AG09319 (cell line): ENCODE measurements at regions not wholly inside any gene's neighbourhood (a gene's known extent, or its start where the extent isn't known, plus 50 kb on each side); places are given as distances from the start of the nearest gene placed in this dataset.

Experiments
- DNase-seq: peaks from one replicate; pipeline ENCODE4 v3.0.0-alpha.2; 2010; ENCODE audit warnings: low read depth; ENCODE audit errors: extremely low read depth
- CTCF ChIP-seq: IDR thresholded peaks from 2 replicates; pipeline ENCODE4 v1.5.1; 2011; ENCODE audit warnings: low read depth, mild to moderate bottlenecking, inconsistent platforms, low read length, moderate library complexity

DNA sequence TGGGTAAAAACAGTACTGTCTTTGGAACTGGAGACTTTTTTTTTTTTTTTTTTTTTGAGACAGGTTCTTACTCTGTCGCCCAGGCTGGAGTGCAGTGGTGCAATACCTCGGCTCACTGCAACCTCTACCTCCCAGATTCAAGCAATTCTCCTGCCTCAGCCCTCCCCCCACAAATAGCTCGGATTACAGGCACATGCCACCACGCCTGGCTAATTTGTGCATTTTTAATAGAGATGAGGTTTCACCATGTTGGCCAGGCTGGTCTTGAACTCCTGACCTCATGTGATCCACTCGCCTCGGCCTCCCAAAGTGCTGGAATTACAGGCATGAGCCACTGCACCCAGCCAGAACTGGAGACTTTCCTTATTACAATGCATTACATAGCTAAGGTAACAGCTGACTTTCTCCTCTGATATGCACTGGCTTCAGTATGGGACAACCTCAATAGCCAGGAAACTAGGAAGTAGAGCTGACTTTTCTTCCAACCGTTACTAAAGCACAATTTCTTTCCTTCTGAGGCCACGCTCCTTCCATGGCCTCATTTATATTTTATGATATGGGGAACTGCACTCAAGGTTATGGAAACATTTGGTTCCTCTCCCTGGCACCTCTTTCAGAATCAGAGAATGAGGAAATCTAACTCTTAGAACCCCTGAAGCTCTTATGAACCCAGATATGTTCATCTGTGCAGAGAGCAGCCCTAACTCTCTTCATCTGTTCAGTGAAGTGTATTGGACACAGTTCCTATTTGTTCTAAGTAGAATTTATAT, 53.5 kb upstream of the FAM9B start:
- DNase-seq, result no peak
- no peak for TF ChIP-seq CTCF

GRCh38 chrX:9088896-9089295, 55.0 kb upstream of the FAM9B start:
- no peak for DNase-seq
- TF ChIP-seq CTCF, result no peak

- no peak for TF ChIP-seq CTCF
- no peak for DNase-seq
These were observed 56.8 kb upstream of the FAM9B start for GRCh38 chrX:9090766-9091165.

DNA sequence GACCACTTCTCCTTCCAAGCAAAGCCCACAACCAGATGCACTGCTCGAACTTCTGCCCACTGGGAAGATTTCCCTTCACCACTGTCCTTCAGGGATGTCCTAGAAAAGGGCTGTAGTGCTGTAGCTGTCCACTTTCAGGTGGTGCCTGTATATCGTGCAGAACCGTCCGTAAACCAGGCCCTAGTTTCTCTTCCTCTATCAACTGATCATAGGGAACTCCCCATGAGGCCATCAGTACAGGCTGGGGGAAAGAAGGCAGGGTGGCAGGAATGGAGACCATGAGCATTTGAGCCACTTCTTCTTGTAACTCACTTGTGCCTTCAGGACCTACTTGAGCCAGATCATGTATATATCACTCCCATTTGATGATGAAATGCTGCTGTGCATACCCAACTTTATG, 57.3 kb upstream of the FAM9B start:
- TF ChIP-seq CTCF, result no peak
- DNase-seq, result no peak

- TF ChIP-seq CTCF, result no peak
- no peak for DNase-seq
These were observed 69.0 kb upstream of the FAM9B start for GRCh38 chrX:9102956-9103355.

- no peak for TF ChIP-seq CTCF
- no peak for DNase-seq
These were observed 74.1 kb upstream of the FAM9B start for GRCh38 chrX:9108054-9108453.

- DNase-seq, result no peak
- no peak for TF ChIP-seq CTCF
These were observed 76.9 kb upstream of the FAM9B start for GRCh38 chrX:9110808-9111207.
